Activated CD4-positive, alpha-beta T cell treated with anti-CD3 and anti-CD28 coated beads for 36 hours (primary cell): ENCODE measurements at regions not wholly inside any gene's neighbourhood (a gene's known extent, or its start where the extent isn't known, plus 50 kb on each side); places are given as distances from the start of the nearest gene placed in this dataset.

Experiments used
- ATAC-seq: fragments of 200-7000 bp; cut with Tn5 transposase; one replicate; pipeline ENCODE4 v1.10.0; 2021; ENCODE audit warnings: mild to moderate bottlenecking, moderate library complexity
- CTCF ChIA-PET: fragments of 350-600 bp; sonication (Branson Sonifier 250); formaldehyde crosslinking; loops from one replicate; lab custom pipeline; 2021; ENCODE audit warnings: antibody characterized with exemption; lab: Charles Lee
- POLR2A ChIA-PET: fragments of 350-600 bp; sonication (Branson Sonifier 250); formaldehyde crosslinking; loops from one replicate; lab custom pipeline; 2021; ENCODE audit warnings: antibody characterized with exemption, inconsistent platforms; lab: Charles Lee
- DNase-seq: peaks from one replicate; pipeline ENCODE4 v3.0.0-alpha.2; 2020
- H3K27ac Mint-ChIP-seq: one replicate; pipeline ENCODE4 v1.8.0; 2021; ENCODE audit warnings: mixed read lengths
- H3K27me3 Mint-ChIP-seq: one replicate; pipeline ENCODE4 v1.8.0; 2021; ENCODE audit warnings: mixed read lengths
- H3K36me3 Mint-ChIP-seq: one replicate; pipeline ENCODE4 v1.8.0; 2021; ENCODE audit warnings: low read depth, mixed read lengths
- H3K4me1 Mint-ChIP-seq: one replicate; pipeline ENCODE4 v1.8.0; 2021; ENCODE audit warnings: mixed read lengths
- H3K4me3 Mint-ChIP-seq: one replicate; pipeline ENCODE4 v1.8.0; 2021; ENCODE audit warnings: mild to moderate bottlenecking, moderate library complexity, mixed read lengths
- H3K9me3 Mint-ChIP-seq: one replicate; pipeline ENCODE4 v1.8.0; 2021; ENCODE audit warnings: low read depth, mixed read lengths
- intact Hi-C, 2 experiments: fragments of 100-400 bp; cut with DNase I in 1 of 2; cut with micrococcal nuclease in 1 of 2; formaldehyde crosslinking; loops; one replicate each; pipeline versions ENCODE4 v1.14.2 to v1.15.1; 2022 to 2024; cut with DNase I, micrococcal nuclease

DNA sequence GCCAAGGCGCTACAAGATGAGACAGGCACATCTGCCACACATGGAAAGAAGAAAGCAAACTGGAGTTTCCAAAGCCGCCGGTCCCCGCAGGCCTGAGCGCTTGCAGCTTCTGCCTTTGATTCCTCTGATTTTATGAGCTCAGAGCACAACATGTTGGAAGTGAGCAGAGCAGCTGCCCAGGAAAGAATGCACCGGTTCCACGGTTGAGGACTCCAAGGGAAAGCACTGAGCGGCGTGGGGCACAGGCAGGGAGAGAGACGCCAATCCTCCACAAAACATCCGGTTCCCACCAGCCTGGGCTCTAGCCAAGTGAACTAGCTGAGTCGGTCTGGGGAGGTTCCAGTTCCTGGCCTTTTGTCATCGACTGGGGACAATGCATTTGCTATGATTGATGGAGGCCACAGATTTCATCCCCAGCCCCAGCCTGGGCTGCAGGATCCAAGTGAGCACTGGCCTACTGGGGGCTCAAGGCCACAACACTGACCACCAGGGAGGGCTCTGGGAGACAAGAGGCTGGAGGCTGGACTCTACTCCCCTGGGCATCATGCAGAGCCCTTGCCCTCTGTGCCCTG lies 253.1 kb upstream of the IRF2BP2 start:
- Mint-ChIP-seq H3K9me3 (peaks cover 5% of the 10 kb centered on the region), H3K27me3 (no peaks in the 10 kb centered on the region), H3K4me3 (no peak overlapping the region), H3K27ac (no peak overlapping the region), H3K4me1 (peaks cover 20% of the 10 kb centered on the region), H3K36me3 (peaks cover 2% of the 10 kb centered on the region)
- ChIA-PET POLR2A (interaction anchor here (1.1 kb wide), 1 partner anchor 172 kb away, joined by 3 read pairs; no protein-coding TSS in a partner anchor), CTCF (interaction anchor here (0.8 kb wide), 1 partner anchor 80 kb away, joined by 3 read pairs; no protein-coding TSS in a partner anchor)
- intact Hi-C loops = no loop called here
- DNase-seq (no peak), ATAC-seq (no peak)

DNA sequence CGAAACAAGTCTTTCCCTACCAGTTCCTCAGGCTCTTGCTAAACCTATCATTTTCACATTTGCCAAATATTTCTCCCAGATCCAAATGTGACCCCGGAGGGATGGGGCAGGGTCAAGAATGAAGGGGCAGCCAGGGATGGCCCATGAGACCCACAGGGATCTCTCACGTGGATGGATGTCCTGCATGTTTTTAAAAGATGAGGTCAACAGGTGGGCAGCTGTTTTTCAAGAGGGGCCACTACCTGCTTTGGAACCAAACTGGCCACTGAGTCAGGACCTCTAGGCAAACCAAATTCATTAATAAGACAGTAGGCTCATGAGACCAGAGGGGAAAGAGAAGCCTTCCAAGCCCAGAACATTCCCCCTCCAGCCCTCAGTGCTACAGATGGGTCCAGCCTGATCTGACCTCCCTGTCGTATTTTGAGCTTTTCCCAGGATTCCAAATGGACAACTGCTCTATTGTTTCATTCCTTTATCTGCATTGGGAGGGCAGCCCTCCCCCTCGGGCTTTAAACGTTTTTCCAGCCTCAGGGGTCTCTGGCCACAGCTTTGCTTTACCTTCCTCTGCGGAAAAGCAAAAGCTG lies 252.5 kb upstream of the IRF2BP2 start:
- no peak for DNase-seq
- H3K36me3 Mint-ChIP-seq = peaks cover 2% of the 10 kb centered on the region
- H3K4me1 Mint-ChIP-seq = peaks cover 20% of the 10 kb centered on the region
- CTCF ChIA-PET = no interaction called here
- ATAC-seq = no peak
- POLR2A ChIA-PET = no interaction called here
- H3K9me3 Mint-ChIP-seq = peaks cover 5% of the 10 kb centered on the region
- H3K27me3 Mint-ChIP-seq = no peaks in the 10 kb centered on the region
- no peak overlapping the region for H3K27ac Mint-ChIP-seq
- intact Hi-C loops = no loop called here
- no peak overlapping the region for H3K4me3 Mint-ChIP-seq

GRCh38 chr1:234861761-234862160 lies 251.8 kb upstream of the IRF2BP2 start:
- ChIA-PET CTCF (no interaction called here), POLR2A (no interaction called here)
- no peak for DNase-seq
- Mint-ChIP-seq H3K36me3 (peaks cover 2% of the 10 kb centered on the region), H3K4me3 (no peak overlapping the region), H3K4me1 (peaks cover 16% of the 10 kb centered on the region), H3K9me3 (peaks cover 5% of the 10 kb centered on the region), H3K27ac (no peak overlapping the region), H3K27me3 (no peaks in the 10 kb centered on the region)
- no peak for ATAC-seq
- intact Hi-C loops = no loop called here

DNA sequence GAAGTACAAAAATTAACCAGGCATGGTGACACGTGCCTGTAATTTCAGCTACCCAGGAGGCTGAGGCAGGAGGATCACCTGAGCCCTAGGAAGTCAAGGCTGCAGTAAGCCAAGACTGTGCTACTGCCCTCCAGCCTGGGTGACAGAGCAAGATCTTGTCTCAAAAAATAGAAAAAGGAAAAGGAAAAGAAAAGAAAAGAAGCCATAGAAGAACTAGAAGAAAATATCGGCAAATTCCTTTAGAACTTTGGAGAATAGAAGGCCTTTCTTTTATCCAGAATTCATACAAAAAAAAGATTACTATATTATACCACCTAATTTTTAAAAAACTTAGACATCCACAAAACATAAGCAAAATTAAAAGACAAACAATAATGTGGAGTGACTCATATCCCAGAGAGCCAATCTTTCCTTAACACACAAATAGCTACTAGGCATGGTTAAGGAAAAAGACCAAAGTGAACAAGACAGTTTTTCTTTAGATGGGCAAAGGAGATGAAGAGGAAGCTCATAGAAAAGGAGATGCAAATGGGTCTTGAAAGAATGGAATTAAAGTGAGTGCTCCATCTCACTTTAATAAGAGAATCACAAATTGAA lies 251.1 kb upstream of the IRF2BP2 start:
- POLR2A ChIA-PET = no interaction called here
- H3K27me3 Mint-ChIP-seq = no peaks in the 10 kb centered on the region

GRCh38 chr1:234858722-234859121 lies 248.7 kb upstream of the IRF2BP2 start:
- ChIA-PET CTCF (no interaction called here), POLR2A (no interaction called here)
- ATAC-seq = no peak
- H3K9me3 Mint-ChIP-seq = peaks cover 2% of the 10 kb centered on the region
- H3K36me3 Mint-ChIP-seq = no peaks in the 10 kb centered on the region
- intact Hi-C loops = no loop called here
- DNase-seq = no peak
- no peaks in the 10 kb centered on the region for H3K27me3 Mint-ChIP-seq
- no peak overlapping the region for H3K4me3 Mint-ChIP-seq
- peaks cover 14% of the 10 kb centered on the region for H3K4me1 Mint-ChIP-seq
- no peak overlapping the region for H3K27ac Mint-ChIP-seq

More for the DNA sequence above, 251.1 kb upstream of the IRF2BP2 start:
- Mint-ChIP-seq H3K27ac (no peak overlapping the region), H3K36me3 (peaks cover 2% of the 10 kb centered on the region), H3K9me3 (peaks cover 5% of the 10 kb centered on the region), H3K4me3 (no peak overlapping the region), H3K4me1 (peaks cover 11% of the 10 kb centered on the region)
- ATAC-seq (no peak), DNase-seq (no peak)
- intact Hi-C loops = no loop called here
- CTCF ChIA-PET = no interaction called here

GRCh38 chr1:234856845-234857245 lies 246.9 kb upstream of the IRF2BP2 start:
- no peaks in the 10 kb centered on the region for H3K27me3 Mint-ChIP-seq
- DNase-seq = no peak
- H3K4me3 Mint-ChIP-seq = no peak overlapping the region
- ChIA-PET POLR2A (no interaction called here), CTCF (interaction anchor here (0.6 kb wide), 1 partner anchor 241 kb away, joined by 3 read pairs; no protein-coding TSS in a partner anchor)
- no peak for ATAC-seq
- intact Hi-C loops = no loop called here
- peaks cover 8% of the 10 kb centered on the region for H3K4me1 Mint-ChIP-seq
- peaks cover 2% of the 10 kb centered on the region for H3K9me3 Mint-ChIP-seq
- H3K27ac Mint-ChIP-seq = no peak overlapping the region
- H3K36me3 Mint-ChIP-seq = no peaks in the 10 kb centered on the region

- H3K27me3 Mint-ChIP-seq = no peaks in the 10 kb centered on the region
- H3K36me3 Mint-ChIP-seq = no peaks in the 10 kb centered on the region
- H3K9me3 Mint-ChIP-seq = peaks cover under 1% of the 10 kb centered on the region
- CTCF ChIA-PET = no interaction called here
- no peak overlapping the region for H3K27ac Mint-ChIP-seq
- intact Hi-C loops = no loop called here
- ATAC-seq = no peak
- POLR2A ChIA-PET = no interaction called here
- no peak for DNase-seq
- H3K4me3 Mint-ChIP-seq = no peak overlapping the region
- H3K4me1 Mint-ChIP-seq = peaks cover 15% of the 10 kb centered on the region
These were observed 245.9 kb upstream of the IRF2BP2 start for GRCh38 chr1:234855851-234856250.

- intact Hi-C loops = no loop called here
- H3K4me3 Mint-ChIP-seq = no peak overlapping the region
These were observed 244.7 kb upstream of the IRF2BP2 start for GRCh38 chr1:234854645-234855039.

DNA sequence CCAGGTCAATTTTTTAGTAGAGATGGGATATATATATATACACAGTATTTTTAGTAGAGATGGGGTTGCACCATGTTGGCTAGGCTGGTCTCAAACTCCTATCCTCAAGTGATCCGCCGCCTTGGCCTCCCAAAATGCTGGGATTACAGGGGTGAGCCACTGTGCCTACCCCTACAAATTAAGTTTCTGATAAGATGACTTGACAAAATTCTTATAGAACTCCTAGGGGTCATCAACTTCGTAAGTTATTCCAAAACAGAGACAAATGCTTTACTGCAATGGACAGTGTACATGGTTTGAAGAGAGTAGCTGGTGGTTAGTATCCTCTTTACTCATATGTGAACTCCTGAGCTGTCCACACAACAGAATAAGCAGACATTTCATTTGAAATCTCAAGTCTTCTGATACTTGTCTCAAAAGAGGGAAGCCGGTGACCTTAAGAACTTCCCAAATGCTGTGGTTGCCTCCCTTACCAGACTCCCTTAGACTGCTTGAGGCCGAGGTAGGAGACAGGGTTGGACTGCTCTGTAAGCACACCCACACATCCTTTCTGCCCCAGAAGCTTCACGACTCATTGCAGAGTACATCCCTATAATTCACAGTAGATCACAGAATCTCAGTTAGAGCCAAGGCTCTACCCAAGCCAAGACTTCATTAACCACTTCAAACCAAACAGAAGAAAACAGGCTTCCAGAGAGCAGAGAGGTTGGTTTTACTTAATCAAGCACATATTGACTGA lies 244.1 kb upstream of the IRF2BP2 start:
- Mint-ChIP-seq H3K4me3 (no peak overlapping the region), H3K27ac (no peak overlapping the region), H3K27me3 (no peaks in the 10 kb centered on the region), H3K9me3 (no peaks in the 10 kb centered on the region), H3K4me1 (peaks cover 29% of the 10 kb centered on the region), H3K36me3 (no peaks in the 10 kb centered on the region)
- CTCF ChIA-PET = no interaction called here
- intact Hi-C loops = no loop called here
- POLR2A ChIA-PET = no interaction called here
- DNase-seq (no peak), ATAC-seq (no peak)

More at GRCh38 chr1:234854645-234855039, 244.7 kb upstream of the IRF2BP2 start:
- CTCF ChIA-PET = no interaction called here
- no peaks in the 10 kb centered on the region for H3K36me3 Mint-ChIP-seq
- ATAC-seq = no peak
- no peak overlapping the region for H3K27ac Mint-ChIP-seq
- no peaks in the 10 kb centered on the region for H3K27me3 Mint-ChIP-seq
- POLR2A ChIA-PET = no interaction called here
- peaks cover 23% of the 10 kb centered on the region for H3K4me1 Mint-ChIP-seq
- H3K9me3 Mint-ChIP-seq = no peaks in the 10 kb centered on the region
- no peak for DNase-seq

DNA sequence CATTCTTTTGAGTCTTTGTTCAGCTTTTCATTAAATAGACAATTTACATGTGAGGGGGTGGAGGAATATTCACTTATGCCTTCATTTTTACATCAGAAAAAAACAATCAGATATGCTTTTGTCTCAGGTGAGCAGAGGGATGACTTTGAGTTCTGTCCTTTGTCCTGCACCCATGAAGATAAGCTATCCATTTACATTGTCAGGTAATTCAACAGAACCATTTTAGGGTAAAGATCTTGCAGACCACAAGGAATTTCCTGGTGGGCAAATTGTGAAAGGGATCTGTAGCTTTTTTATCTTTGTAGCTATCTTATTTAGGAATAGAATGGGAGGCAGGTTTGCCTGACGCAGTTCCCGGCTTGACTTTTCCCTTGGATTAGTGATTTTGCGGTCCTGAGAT lies 242.7 kb upstream of the IRF2BP2 start:
- ChIA-PET CTCF (interaction anchor here (1.4 kb wide), 1 partner anchor 157 kb away, joined by 3 read pairs; no protein-coding TSS in a partner anchor), POLR2A (interaction anchor here (0.5 kb wide), 1 partner anchor 18 kb away, joined by 3 read pairs; no protein-coding TSS in a partner anchor)
- Mint-ChIP-seq H3K27me3 (no peaks in the 10 kb centered on the region), H3K36me3 (peaks cover 3% of the 10 kb centered on the region), H3K9me3 (peaks cover 4% of the 10 kb centered on the region), H3K4me3 (no peak overlapping the region), H3K27ac (no peak overlapping the region), H3K4me1 (peaks cover 43% of the 10 kb centered on the region)
- ATAC-seq (no peak), DNase-seq (no peak)
- intact Hi-C loops = no loop called here
